BJ (cell line): ENCODE measurements at regions not wholly inside any gene's neighbourhood (a gene's known extent, or its start where the extent isn't known, plus 50 kb on each side); places are given as distances from the start of the nearest gene placed in this dataset.

Source experiments
- CTCF ChIA-PET: fragments of 350-600 bp; formaldehyde crosslinking; extraction: SDS; loops from one replicate; lab custom pipeline; 2021; ENCODE audit warnings: antibody characterized with exemption, inconsistent platforms; lab: Yijun Ruan, JAX
- POLR2A ChIA-PET: fragments of 300-600 bp; sonication (Branson Sonifier 250); formaldehyde crosslinking; extraction: SDS; loops from one replicate; lab custom pipeline; 2021; ENCODE audit warnings: antibody characterized with exemption; lab: Charles Lee
- DNase-seq: peaks from one replicate; pipeline ENCODE4 v3.0.0-alpha.2; 2011; ENCODE audit warnings: low read depth
- H3K27me3 ChIP-seq: 2 replicates; pipeline ENCODE4 v1.6.0; 2011; ENCODE audit warnings: low read length; ENCODE audit not compliant: control insufficient read depth, insufficient read depth
- H3K36me3 ChIP-seq: 2 replicates; pipeline ENCODE4 v1.5.1; 2011; ENCODE audit warnings: low read length; ENCODE audit not compliant: control insufficient read depth, insufficient read depth
- H3K4me3 ChIP-seq: 2 replicates; pipeline ENCODE4 v1.5.1; 2011; ENCODE audit warnings: low read depth, mild to moderate bottlenecking, control low read depth, low read length
- CTCF ChIP-seq: IDR thresholded peaks from 2 replicates; pipeline ENCODE4 v1.5.1; 2011; ENCODE audit warnings: low read depth, mild to moderate bottlenecking, control low read depth, inconsistent platforms, low read length, moderate library complexity; ENCODE audit not compliant: insufficient read depth

- Histone ChIP-seq H3K36me3 (no peaks in the 10 kb centered on the region), H3K4me3 (no peak overlapping the region), H3K27me3 (no peaks in the 10 kb centered on the region)
- CTCF ChIA-PET = interaction anchor here (0.9 kb wide), 1 partner anchor 11 kb away, joined by 4 read pairs; no protein-coding TSS in a partner anchor
- POLR2A ChIA-PET = interaction anchor here (0.6 kb wide), 1 partner anchor 13 kb away, joined by 3 read pairs; no protein-coding TSS in a partner anchor
- no peak for DNase-seq
- TF ChIP-seq CTCF = no peak
Measured at GRCh38 chr6:30798494-30798893, 54.1 kb upstream of the IER3 start.

DNA sequence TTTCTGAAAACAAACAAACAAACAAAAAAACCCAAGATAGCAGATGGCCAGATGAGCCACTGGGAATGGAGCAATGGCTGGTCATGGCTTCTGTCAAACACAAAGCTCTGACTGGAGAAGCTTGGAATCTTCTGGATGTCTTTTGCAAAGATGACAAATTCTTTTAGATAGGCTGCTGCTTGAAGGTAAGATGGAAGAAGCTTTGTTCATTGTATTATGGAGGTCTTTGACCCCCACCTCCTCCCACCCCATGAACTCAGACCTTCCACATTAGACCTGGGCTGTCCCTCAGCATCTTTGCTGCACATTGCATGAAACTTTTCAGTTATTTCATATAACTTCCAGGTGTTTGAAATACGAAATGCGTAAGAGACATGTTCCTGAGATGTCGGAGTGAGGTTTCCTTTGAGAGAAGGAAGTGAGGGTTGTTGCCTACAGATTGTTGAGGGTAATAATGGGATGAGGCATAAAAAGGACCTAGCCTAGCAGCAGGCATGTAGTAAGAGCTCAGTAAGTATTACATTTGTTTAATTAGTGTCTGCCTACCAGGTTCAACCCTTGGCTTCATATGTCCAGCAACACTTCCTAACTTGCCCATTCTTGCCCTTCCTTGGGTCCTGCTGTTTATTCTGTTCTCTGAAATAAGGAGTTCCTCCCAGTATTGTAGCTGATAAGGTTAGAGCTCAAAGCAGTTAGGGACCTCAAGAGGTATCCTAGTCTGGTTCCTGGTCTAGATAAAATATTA, 51.4 kb upstream of the IER3 start:
- no peak for DNase-seq
- Histone ChIP-seq H3K4me3 (no peak overlapping the region), H3K27me3 (no peaks in the 10 kb centered on the region), H3K36me3 (no peaks in the 10 kb centered on the region)
- POLR2A ChIA-PET = no interaction called here
- TF ChIP-seq CTCF = no peak
- CTCF ChIA-PET = interaction anchor here (0.6 to 0.7 kb wide), 2 partner anchors 33 to 115 kb away, joined by 3 to 4 read pairs; no protein-coding TSS in a partner anchor
